AG04450 (cell line): ENCODE measurements at regions not wholly inside any gene's neighbourhood (a gene's known extent, or its start where the extent isn't known, plus 50 kb on each side); places are given as distances from the start of the nearest gene placed in this dataset.

Source experiments
- CTCF ChIA-PET: fragments of 300-600, 350-600 bp; formaldehyde crosslinking; extraction: SDS; loops from one replicate; lab custom pipeline; 2022; ENCODE audit warnings: antibody characterized with exemption, inconsistent platforms; lab: Charles Lee
- POLR2A ChIA-PET: fragments of 350-600 bp; formaldehyde crosslinking; extraction: SDS; loops from one replicate; lab custom pipeline; 2021; ENCODE audit warnings: antibody characterized with exemption, inconsistent platforms; lab: Yijun Ruan, JAX
- DNase-seq: peaks from one replicate; pipeline ENCODE4 v3.0.0-alpha.2; 2011; ENCODE audit warnings: low read depth, low spot score
- H3K27ac ChIP-seq: one replicate; pipeline ENCODE4 v1.5.1; 2012; ENCODE audit warnings: low read depth, low read length, control low read depth
- H3K27me3 ChIP-seq: one replicate; pipeline ENCODE4 v1.6.0; 2012; ENCODE audit warnings: low read length; ENCODE audit not compliant: control insufficient read depth, insufficient read depth
- H3K4me3 ChIP-seq: 2 replicates; pipeline ENCODE4 v1.5.1; 2011; ENCODE audit warnings: mild to moderate bottlenecking, low read depth, low read length, control low read depth
- H3K9me3 ChIP-seq: 2 replicates; pipeline ENCODE4 v1.5.1; 2012; ENCODE audit warnings: low read length; ENCODE audit not compliant: control insufficient read depth, insufficient read depth
- TF ChIP-seq, protein P1 (sequence below): IDR thresholded peaks from 2 replicates; pipeline ENCODE4 v1.5.1; 2011; ENCODE audit warnings: low read depth, low read length, control low read depth, inconsistent platforms

GRCh38 chr10:89838044-89838615, 136.7 kb downstream of the KIF20B start:
- Histone ChIP-seq H3K27me3 (peaks cover 9% of the 10 kb centered on the region), H3K4me3 (peak overlapping the region; percentile 63), H3K27ac (no peak overlapping the region), H3K9me3 (no peaks in the 10 kb centered on the region; the same call in 1 of the 2 replicates)
- TF ChIP-seq, protein P1, sequence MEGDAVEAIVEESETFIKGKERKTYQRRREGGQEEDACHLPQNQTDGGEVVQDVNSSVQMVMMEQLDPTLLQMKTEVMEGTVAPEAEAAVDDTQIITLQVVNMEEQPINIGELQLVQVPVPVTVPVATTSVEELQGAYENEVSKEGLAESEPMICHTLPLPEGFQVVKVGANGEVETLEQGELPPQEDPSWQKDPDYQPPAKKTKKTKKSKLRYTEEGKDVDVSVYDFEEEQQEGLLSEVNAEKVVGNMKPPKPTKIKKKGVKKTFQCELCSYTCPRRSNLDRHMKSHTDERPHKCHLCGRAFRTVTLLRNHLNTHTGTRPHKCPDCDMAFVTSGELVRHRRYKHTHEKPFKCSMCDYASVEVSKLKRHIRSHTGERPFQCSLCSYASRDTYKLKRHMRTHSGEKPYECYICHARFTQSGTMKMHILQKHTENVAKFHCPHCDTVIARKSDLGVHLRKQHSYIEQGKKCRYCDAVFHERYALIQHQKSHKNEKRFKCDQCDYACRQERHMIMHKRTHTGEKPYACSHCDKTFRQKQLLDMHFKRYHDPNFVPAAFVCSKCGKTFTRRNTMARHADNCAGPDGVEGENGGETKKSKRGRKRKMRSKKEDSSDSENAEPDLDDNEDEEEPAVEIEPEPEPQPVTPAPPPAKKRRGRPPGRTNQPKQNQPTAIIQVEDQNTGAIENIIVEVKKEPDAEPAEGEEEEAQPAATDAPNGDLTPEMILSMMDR = no peak
- ChIA-PET CTCF (interaction anchor here (0.9 kb wide), 1 partner anchor 24 kb away, joined by 3 read pairs; no protein-coding TSS in a partner anchor), POLR2A (no interaction called here)
- DNase-seq = no peak

GRCh38 chr10:89845541-89846280, 144.3 kb downstream of the KIF20B start:
- H3K9me3 ChIP-seq = no peaks in the 10 kb centered on the region
- H3K27ac ChIP-seq = no peak overlapping the region
- DNase-seq = no peak
- ChIA-PET POLR2A (no interaction called here), CTCF (no interaction called here)
- TF ChIP-seq, protein P1 = no peak
- H3K4me3 ChIP-seq = no peak overlapping the region
- no peaks in the 10 kb centered on the region for H3K27me3 ChIP-seq

DNA sequence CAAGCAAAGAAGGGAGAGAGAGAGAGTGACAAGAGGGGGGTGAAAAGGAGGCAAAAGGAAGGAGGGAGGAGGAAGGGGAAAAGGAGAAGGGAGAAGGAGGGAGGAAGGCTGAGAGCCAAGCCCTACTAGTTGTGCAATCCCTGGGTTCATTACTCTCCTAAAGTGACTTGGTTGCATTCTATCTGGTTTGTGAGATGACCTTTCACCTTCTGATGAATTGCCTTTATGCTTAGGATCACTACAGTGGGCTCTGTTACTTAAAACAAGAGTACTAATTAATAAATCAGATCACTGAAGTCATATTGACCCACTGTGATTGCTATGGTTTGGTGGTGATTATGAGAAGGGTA, 144.9 kb downstream of the KIF20B start:
- Histone ChIP-seq H3K27me3 (no peaks in the 10 kb centered on the region), H3K27ac (no peak overlapping the region), H3K4me3 (no peak overlapping the region), H3K9me3 (no peaks in the 10 kb centered on the region)
- no peak for DNase-seq
- ChIA-PET POLR2A (no interaction called here), CTCF (no interaction called here)
- TF ChIP-seq, protein P1 = no peak

GRCh38 chr10:89846786-89847185, 145.4 kb downstream of the KIF20B start:
- ChIA-PET CTCF (no interaction called here), POLR2A (no interaction called here)

DNA sequence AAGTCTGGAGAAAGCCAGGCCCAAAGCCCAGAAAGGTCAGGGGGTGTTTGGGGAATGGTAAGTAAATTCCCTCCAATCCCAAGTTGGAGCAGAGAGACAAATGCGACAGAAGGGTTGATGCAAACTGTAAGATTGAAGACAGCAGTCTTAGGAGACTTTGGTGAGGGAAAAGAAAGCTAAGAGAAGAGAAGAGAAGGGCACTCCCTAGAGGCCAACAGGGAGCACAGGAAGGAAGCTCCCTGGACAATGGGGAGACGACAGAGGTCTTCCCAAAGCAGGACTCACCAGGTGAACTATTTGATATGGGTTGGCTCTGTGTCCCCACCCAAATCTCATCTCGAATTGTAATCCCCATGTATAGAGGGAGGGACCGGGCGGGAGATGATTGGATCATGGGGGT, 151.5 kb downstream of the KIF20B start:
- no peaks in the 10 kb centered on the region; the same call in 1 of the 2 replicates for H3K9me3 ChIP-seq
- no peak overlapping the region for H3K4me3 ChIP-seq
- no peak for DNase-seq
- TF ChIP-seq, protein P1 = 0 out of 2 replicates have a peak, but pooled peaks have one; percentile 2
- CTCF ChIA-PET = no interaction called here
- POLR2A ChIA-PET = no interaction called here
- H3K27me3 ChIP-seq = no peaks in the 10 kb centered on the region
- H3K27ac ChIP-seq = no peak overlapping the region

More at GRCh38 chr10:89846786-89847185, 145.4 kb downstream of the KIF20B start:
- H3K4me3 ChIP-seq = no peak overlapping the region
- no peaks in the 10 kb centered on the region for H3K27me3 ChIP-seq
- no peak for DNase-seq
- H3K9me3 ChIP-seq = no peaks in the 10 kb centered on the region
- TF ChIP-seq, protein P1 = no peak
- no peak overlapping the region for H3K27ac ChIP-seq
